Stimulated activated CD4-positive, alpha-beta T cell treated with anti-CD3 and anti-CD28 coated beads, Interleukin-2, amount 100 ng/mL, for 48 hours (primary cell): ENCODE measurements at regions not wholly inside any gene's neighbourhood (a gene's known extent, or its start where the extent isn't known, plus 50 kb on each side); places are given as distances from the start of the nearest gene placed in this dataset.
A peak's percentile ranks its signal among the peaks of the same experiment; 100 is the strongest.

Experiments
- DNase-seq, 2 donors: peaks; one replicate each; pipeline ENCODE4 v3.0.0-alpha.2; 2020

- DNase-seq: no peak
Observed at GRCh38 chr14:38900887-38901286, 202.1 kb downstream of the SEC23A start.

DNA sequence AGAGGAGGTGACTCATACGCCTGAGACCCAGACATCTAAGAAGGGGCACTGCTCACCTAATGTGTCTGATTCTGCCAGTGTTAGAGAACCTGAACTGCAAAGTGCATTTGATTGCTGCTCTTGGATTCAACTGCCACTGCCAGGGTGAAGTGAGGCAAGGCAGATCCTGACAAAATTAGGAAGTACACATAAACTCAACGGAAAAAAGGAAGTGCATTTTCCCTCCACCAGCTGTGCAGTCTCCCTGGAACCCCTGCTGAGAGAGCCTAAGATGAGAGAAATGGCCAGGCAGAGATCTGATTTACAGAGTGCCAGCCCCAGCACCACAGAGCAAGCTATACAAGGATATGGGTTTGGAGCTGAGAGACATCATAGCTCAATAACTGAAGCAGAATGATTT, 215.3 kb downstream of the SEC23A start:
- no peak for DNase-seq

DNA sequence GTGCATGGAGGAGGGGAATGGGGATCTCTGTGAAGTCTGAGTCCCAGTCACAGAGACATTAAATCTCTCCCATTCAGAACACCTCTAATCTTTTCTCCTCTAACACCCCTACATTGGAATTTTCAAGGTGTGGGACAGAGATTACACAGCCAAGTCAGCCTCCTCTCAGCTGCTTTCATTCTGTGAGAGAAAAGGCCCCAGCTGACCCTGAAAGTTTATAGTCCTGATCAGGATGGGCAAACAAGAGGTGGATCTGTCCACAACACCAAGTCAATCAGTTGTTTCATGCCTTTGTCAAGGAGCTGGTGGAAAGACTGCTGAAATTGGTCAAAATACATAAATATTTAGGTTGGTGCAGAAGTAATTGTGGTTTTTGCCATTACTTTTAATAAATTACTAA, 218.9 kb downstream of the SEC23A start:
- DNase-seq: no peak

DNA sequence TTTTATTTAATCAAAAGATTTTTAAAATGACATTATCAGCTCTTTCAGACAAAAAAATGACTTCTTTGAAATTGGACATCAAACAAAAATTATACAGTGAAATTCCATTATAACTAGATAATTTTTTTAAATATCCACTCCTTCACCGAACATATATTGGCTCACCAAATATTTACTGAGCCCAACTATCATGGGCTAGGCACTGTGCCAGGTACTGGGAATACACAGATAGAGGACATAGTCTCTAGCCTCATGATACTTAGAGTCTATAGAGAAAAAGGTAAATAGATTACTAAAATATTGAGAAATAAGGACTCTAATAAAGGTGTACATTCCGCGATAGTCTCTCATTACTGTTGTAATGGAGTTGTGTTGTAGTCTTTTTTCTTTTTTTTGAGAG, 219.9 kb downstream of the SEC23A start:
- no peak for DNase-seq

DNA sequence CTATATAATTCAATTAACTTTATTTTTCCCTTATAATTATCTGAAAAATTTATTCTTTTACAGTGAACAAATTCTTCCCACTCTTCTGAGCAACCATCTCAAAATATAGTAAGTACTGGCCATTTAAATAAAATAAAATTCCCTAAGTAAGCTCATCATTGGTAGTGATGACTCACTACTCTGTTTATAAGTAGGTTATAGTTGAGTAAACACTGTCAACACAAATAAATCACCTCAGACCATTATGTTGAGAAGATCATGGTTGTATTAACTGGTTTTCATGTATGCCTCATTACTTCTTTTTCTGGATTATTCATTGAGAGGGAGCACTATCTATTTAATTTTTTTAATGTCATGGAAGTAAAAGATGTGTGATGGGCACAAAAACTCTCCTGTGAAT, 220.5 kb downstream of the SEC23A start:
- no peak for DNase-seq

DNA sequence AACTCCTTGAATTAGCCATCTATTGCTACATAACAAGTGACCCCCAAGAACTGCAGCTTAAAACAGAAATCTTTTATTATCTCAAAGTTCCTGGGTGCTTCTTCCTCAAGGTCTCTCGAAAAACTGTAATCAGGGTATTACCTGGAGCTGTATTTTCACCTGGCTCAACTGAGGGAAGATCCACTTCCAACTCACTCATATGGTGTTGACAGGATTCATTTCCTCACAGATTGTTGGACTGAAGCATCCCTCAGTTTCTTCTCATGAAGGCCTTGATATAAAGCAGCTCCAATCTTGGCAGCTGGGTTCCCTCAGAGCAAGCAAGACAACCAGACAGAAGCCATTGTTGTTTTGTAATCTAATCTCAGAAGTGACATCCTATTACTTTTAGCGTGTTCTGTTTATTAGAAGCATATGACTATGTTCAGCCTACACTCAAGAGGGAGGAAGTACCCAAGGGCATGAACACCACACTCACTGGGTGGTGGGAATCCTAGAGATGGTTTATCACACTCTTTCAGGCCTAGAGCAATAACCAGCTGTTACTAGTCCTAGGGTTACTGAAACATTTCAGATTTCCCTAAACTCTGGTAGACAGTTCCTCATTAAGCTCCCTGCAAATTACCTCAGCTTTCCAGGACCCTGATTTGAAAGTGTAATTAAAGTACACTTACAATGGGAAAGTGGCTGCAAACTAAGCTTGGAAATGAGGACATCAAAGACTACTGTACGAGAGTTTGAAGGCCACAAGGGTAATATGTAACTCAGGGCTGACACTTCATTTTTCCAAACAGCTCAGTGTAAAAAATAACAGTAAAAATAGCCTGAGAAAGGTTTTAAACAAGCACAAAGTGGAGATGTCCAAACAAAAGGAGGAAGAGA, 222.2 kb downstream of the SEC23A start:
- DNase-seq: no peak

DNA sequence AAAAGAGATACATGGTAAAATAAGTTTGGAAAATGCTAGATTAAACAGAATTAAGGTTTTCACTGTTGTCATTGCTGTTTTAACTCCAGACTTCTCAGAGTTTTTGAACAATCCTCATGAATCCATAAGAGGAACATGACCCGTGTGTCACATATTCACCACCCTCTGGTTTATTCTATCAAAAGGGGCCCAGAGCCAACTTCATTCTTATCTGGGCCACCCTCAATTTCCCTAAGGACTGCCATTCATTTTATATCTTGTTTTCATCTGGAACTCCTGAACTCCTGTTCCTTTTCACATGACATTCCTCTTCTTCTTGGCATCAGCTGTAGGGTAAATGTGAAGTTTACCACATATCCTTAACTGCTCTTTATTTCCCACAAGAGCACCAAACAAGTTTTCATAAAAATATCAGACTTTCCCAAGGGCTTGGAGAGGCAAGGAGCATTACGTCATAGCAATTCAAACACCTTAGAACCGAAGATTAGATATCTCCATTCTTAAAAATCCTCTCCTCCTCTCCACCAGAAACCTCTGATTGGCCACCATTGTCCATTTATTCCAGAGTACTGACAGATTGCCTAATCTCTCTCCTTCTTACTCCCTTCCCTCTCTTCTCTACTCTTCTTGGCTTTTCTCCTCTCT, 225.2 kb downstream of the SEC23A start:
- DNase-seq: no peak

GRCh38 chr14:38874721-38875120, 228.3 kb downstream of the SEC23A start:
- DNase-seq: no peak

GRCh38 chr14:38873941-38874612, 229.0 kb downstream of the SEC23A start:
- no peak for DNase-seq

- DNase-seq: no peak
Observed at GRCh38 chr14:38870296-38870836, 232.7 kb downstream of the SEC23A start.

GRCh38 chr14:38868399-38869290, 234.4 kb downstream of the SEC23A start:
- no peak for DNase-seq

DNA sequence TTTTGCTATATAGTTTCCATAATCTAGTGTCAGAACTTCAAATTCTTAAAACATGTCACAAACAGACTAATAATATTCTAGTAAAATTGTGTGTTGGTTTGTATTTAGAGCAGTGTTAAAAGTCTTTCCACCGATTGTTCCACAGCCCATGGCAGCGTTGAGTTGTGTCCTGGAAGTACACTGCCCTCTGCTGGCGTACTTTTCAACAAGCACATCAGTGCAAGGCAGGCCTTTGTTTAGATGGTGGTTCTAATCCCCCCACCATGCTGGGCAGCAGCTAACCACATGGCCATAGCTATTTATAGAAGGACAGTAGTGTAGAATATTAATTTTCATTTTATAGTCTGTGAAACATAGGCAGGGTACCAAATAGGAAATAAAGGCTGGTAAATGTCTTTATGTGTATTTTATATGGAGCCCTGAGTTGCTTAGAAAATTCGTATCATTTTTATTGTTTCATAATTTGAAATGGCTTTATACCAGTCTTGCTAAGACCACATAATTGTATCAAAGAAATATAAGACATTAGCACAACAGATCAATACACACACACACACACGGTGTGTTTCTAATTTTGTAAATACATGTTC, 235.4 kb downstream of the SEC23A start:
- peak; percentile 55 for DNase-seq

- DNase-seq: no peak
Observed at GRCh38 chr14:38866461-38866860, 236.6 kb downstream of the SEC23A start.

GRCh38 chr14:38862366-38862765, 240.7 kb downstream of the SEC23A start:
- DNase-seq: no peak

GRCh38 chr14:38860530-38860929, 242.5 kb downstream of the SEC23A start:
- DNase-seq: no peak

DNA sequence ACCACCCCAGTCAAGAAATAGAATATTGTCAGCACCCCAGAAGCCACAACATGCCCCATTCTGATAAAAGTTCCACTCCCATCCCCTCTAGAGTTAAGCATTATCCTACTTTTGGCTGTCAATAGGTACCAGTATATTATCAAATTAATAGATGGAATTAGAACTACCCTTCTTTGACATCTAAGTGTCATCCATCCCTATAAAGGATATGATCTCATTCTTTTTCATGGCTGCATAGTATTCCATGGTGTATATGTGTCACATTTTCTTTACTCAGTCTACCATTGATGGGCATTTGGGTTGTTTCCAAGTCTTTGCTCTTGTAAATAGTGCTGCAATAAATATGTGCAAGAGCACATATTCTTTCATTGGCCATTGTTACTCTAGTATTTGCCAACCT, 246.2 kb downstream of the SEC23A start:
- no peak for DNase-seq

DNA sequence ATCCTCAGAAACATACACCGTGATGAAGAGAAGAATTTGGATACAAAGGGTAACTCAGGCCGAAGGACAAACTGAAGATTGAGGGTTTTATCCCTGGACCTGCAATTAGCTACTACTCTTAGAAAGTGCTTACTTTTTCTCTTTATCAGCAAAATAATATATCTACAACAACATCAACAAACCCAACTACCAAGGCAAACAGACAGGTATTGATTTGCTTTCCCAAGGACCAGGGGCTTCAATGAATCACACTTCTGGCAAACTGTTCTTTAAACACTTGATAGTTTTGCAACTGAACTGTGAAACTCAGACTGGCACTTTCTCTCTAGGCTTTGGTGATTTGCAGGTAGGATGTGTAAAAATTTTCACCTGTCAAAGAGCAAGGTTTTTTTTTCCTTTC, 247.5 kb downstream of the SEC23A start:
- DNase-seq: no peak

DNA sequence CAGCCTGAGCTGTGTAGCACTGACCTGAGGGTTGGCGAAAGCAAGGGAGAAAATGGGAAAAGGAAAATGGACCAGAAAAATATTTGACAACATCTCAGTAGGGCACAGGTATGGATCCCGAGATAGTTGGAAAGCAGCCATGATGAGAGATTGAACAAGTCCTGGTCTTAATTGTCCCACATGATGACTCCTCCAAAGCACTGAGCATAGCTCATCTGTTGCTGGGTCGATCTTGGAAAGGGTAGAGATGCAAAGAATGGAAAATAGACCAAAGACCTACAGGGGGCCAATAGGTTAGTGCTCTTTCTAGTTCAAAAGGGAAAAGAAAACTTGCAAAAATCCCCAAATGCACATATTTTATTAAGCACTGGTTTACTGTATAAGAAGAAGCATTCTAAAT, 251.9 kb downstream of the SEC23A start:
- no peak for DNase-seq

- DNase-seq: no peak
Observed at GRCh38 chr14:38850664-38851063, 252.4 kb downstream of the SEC23A start.

GRCh38 chr14:38848243-38848935, 254.6 kb downstream of the SEC23A start:
- no peak for DNase-seq

- no peak for DNase-seq
Observed at GRCh38 chr14:38847161-38847560, 255.9 kb downstream of the SEC23A start.
